ENCODE measurements at regions not wholly inside any gene's neighbourhood (a gene's known extent, or its start where the extent isn't known, plus 50 kb on each side); places are given as distances from the start of the nearest gene placed in this dataset.
"Not testable (repeated sequence)": the region's sequence is repeated elsewhere in the genome, so short reads cannot be mapped to it uniquely, and the experiment has no call there.

DNA sequence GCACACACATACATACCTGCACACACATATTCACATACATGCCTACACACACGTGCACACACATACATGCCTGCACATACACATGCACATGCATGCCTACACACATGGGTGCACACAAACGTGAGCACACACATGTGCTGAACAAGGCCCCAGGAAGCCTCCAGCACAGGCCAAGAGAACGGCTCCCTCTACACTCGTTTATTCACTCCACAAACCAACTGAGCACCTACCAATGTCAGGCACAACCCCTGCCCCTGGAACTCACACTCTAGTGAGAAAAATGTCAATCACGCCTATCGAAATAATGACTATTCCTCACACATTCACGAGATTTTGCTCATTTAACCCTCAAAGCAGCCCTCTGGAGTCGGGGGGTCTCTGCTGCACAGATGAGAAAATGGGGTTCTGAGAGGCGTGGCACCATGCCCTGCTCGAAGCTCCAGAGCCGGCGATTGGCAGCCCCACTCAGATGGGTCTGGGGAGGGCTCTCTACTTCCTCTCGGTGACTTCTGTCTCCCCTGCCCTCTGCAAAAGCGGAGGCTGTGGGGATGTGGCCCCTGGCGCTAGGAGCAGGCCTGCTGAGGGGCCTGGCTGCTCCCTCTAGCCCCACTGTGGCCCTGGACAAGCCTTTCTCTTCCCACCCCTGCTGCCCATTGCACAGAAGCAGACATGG is 90.2 kb upstream of the RUNX3 start:
- Mint-ChIP-seq H3K27ac (no peak overlapping the region), H3K36me3 (ENCODE audit: insufficient read depth in 2 of 2) (no peaks in the 10 kb centered on the region), H3K4me3 (peak overlapping the region; percentile 53 to 81), H3K27me3 (ENCODE audit: low read depth) (no peaks in the 10 kb centered on the region), H3K4me1 (ENCODE audit: low read depth) (peaks cover 50% of the 10 kb centered on the region), H3K9me3 (no peaks in the 10 kb centered on the region)
- DNase-seq (no peak), ATAC-seq (replicated peaks in 1 of 2) (no peak)

DNA sequence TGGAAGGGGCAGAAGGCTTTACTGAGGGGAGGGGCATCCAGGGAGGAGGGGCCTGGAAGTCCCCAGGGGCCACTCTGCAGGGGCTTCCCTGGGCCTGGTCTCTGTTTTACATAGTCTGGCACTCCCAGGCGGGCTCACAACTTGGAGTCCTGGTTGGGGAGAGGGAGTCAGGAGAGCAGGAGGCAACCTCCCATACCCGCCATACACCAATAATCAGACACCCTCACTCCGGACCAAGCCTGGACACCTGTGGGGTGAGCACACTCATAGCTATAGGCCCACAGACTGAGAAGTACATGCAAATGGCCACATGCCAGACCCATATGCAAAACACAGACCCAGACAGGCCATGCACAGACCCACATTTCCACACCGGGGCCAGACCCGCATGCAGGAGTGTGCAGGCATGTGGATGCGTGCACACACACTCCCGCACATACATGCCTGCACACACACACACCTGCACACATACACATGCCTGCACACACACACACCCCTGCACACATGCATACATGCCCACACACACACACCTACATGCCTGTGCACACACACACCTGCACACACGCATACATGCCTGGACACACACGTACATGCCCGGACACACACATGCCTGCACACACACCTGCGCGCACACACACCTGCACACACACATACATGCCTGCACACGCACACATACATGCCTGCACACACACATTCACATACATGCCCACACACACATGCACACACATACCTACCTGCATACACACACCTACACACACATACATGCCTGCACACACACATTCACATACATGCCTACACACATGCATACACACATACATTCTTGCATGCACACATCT is 89.5 kb upstream of the RUNX3 start:
- peak in 1 of 2 donors; percentile 56 for DNase-seq

GRCh38 chr1:25018943-25019336 is 88.9 kb upstream of the RUNX3 start:
- H3K9me3 Mint-ChIP-seq, result no peaks in the 10 kb centered on the region
- no peak for DNase-seq
- no peak for ATAC-seq (replicated peaks in 1 of 2)
- peak overlapping the region; percentile 89 for H3K27ac Mint-ChIP-seq
- no peaks in the 10 kb centered on the region for H3K27me3 Mint-ChIP-seq (ENCODE audit: low read depth)
- H3K4me1 Mint-ChIP-seq (ENCODE audit: low read depth), result peaks cover 50% of the 10 kb centered on the region
- H3K36me3 Mint-ChIP-seq (ENCODE audit: insufficient read depth in 2 of 2), result no peaks in the 10 kb centered on the region
- peak overlapping the region; percentile 42 to 81 for H3K4me3 Mint-ChIP-seq

More for the DNA sequence above, 89.5 kb upstream of the RUNX3 start:
- Mint-ChIP-seq H3K27ac (peak overlapping the region; percentile 89), H3K4me1 (ENCODE audit: low read depth) (peaks cover 50% of the 10 kb centered on the region), H3K9me3 (no peaks in the 10 kb centered on the region), H3K27me3 (ENCODE audit: low read depth) (no peaks in the 10 kb centered on the region), H3K4me3 (peak overlapping the region; percentile 48 to 81), H3K36me3 (ENCODE audit: insufficient read depth in 2 of 2) (no peaks in the 10 kb centered on the region)
- ATAC-seq (replicated peaks in 1 of 2), result no peak

GRCh38 chr1:25018110-25018735 is 88.1 kb upstream of the RUNX3 start:
- Mint-ChIP-seq H3K36me3 (ENCODE audit: insufficient read depth in 2 of 2) (no peaks in the 10 kb centered on the region), H3K9me3 (no peaks in the 10 kb centered on the region), H3K27me3 (ENCODE audit: low read depth) (no peaks in the 10 kb centered on the region), H3K27ac (peak overlapping the region; percentile 89), H3K4me3 (peak overlapping the region in 1 of 2 donors; percentile 81), H3K4me1 (ENCODE audit: low read depth) (peaks cover 52% of the 10 kb centered on the region)
- ATAC-seq (replicated peaks in 1 of 2) (no peak), DNase-seq (no peak)

- peak in 1 of 2 donors; percentile 37 for ATAC-seq (replicated peaks in 1 of 2)
- Mint-ChIP-seq H3K27ac (peak overlapping the region; percentile 89), H3K9me3 (no peaks in the 10 kb centered on the region), H3K4me3 (peak overlapping the region in 1 of 2 donors; percentile 81), H3K36me3 (ENCODE audit: insufficient read depth in 2 of 2) (no peaks in the 10 kb centered on the region), H3K27me3 (ENCODE audit: low read depth) (no peaks in the 10 kb centered on the region), H3K4me1 (ENCODE audit: low read depth) (peaks cover 58% of the 10 kb centered on the region)
- no peak for DNase-seq
Measured at GRCh38 chr1:25017436-25018109, 87.5 kb upstream of the RUNX3 start.

GRCh38 chr1:25012966-25013962 is 83.2 kb upstream of the RUNX3 start:
- Mint-ChIP-seq H3K27ac (no peak overlapping the region), H3K36me3 (ENCODE audit: insufficient read depth in 2 of 2) (peaks cover 1 to 3% of the 10 kb centered on the region in 2 donors), H3K9me3 (peaks cover 2% of the 10 kb centered on the region in 2 donors), H3K4me1 (ENCODE audit: low read depth) (peaks cover 52% of the 10 kb centered on the region), H3K27me3 (ENCODE audit: low read depth) (no peaks in the 10 kb centered on the region), H3K4me3 (no peak overlapping the region)
- DNase-seq, result no peak
- no peak for ATAC-seq (replicated peaks in 1 of 2)

GRCh38 chr1:25011943-25012638 is 82.0 kb upstream of the RUNX3 start:
- Mint-ChIP-seq H3K27me3 (ENCODE audit: low read depth) (no peaks in the 10 kb centered on the region), H3K9me3 (peaks cover 2% of the 10 kb centered on the region in 2 donors), H3K4me3 (peak overlapping the region; percentile 6 to 41), H3K36me3 (ENCODE audit: insufficient read depth in 2 of 2) (peaks cover 1 to 3% of the 10 kb centered on the region in 2 donors), H3K4me1 (ENCODE audit: low read depth) (peaks cover 52% of the 10 kb centered on the region), H3K27ac (peak overlapping the region; percentile 6)
- DNase-seq (no peak), ATAC-seq (replicated peaks in 1 of 2) (peak; percentile 54 to 64)

DNA sequence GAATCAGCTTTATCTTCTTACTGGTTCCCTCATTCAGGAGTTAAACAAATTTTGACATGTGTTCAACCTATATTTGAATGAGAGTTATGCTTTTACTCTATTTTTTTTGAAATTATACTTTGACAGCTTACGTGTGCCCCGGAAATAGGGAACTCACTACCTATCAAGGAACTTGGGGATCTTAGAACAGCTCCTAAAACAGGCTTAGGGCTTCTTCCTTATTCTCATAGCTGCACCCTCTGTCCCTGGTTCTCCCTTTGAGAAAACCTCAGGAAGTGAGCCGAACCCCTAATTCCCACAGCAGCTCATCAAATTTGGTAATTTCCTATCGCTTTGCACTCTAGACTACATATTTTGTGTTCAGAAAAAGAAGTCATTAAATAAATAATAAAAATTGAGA is 81.2 kb upstream of the RUNX3 start:
- Mint-ChIP-seq H3K36me3 (ENCODE audit: insufficient read depth in 2 of 2) (peaks cover 1 to 3% of the 10 kb centered on the region in 2 donors), H3K27ac (no peak overlapping the region), H3K4me3 (no peak overlapping the region), H3K4me1 (ENCODE audit: low read depth) (peaks cover 58% of the 10 kb centered on the region), H3K27me3 (ENCODE audit: low read depth) (peaks cover 5% of the 10 kb centered on the region), H3K9me3 (peaks cover 2% of the 10 kb centered on the region in 2 donors)
- ATAC-seq (replicated peaks in 1 of 2) (no peak), DNase-seq (no peak)

DNA sequence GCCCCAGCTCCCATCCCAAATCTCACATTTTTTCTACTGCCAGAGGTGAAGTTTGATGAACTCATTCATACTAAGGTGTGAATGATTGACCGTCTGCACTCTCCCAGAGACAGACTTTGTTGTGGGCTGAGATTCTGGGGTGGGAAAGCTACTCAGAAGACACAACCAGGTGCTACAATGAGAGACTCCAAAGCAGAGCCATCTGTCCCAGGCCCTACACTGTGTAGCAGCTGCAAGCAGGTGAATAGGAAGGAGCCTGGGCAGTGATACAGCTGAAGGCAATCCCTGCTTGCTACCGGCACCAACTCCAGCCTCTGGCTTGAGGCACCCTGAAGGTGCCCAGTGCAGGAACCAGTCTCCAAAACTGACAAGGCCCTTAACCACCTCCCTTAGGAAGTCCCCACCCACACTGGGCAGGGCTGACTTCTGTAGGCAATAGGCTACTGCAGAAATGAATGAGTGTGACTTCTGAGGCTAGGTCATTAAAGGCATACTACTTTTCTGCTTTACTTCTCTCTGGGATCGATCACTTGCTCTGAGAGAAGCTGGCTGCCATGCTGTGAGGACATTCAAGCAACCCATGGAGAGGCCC is 79.7 kb upstream of the RUNX3 start:
- Mint-ChIP-seq H3K27me3 (ENCODE audit: low read depth) (peaks cover 5% of the 10 kb centered on the region), H3K9me3 (peaks cover 2% of the 10 kb centered on the region in 2 donors), H3K4me1 (ENCODE audit: low read depth) (peaks cover 71% of the 10 kb centered on the region), H3K36me3 (ENCODE audit: insufficient read depth in 2 of 2) (peaks cover 1 to 3% of the 10 kb centered on the region in 2 donors), H3K4me3 (peak overlapping the region; percentile 21 to 47), H3K27ac (no peak overlapping the region)
- DNase-seq (peak; percentile 71 to 75), ATAC-seq (replicated peaks in 1 of 2) (peak; percentile 91 to 93)

GRCh38 chr1:25008192-25008485 is 78.1 kb upstream of the RUNX3 start:
- Mint-ChIP-seq H3K27ac (no peak overlapping the region), H3K36me3 (ENCODE audit: insufficient read depth in 2 of 2) (peaks cover 1 to 3% of the 10 kb centered on the region in 2 donors), H3K4me1 (ENCODE audit: low read depth) (peaks cover 85% of the 10 kb centered on the region), H3K9me3 (peaks cover 2% of the 10 kb centered on the region in 2 donors), H3K4me3 (peak overlapping the region in 1 of 2 donors; percentile 20), H3K27me3 (ENCODE audit: low read depth) (peaks cover 5% of the 10 kb centered on the region)
- DNase-seq (no peak), ATAC-seq (replicated peaks in 1 of 2) (no peak)

- peak overlapping the region; percentile 2 to 20 for H3K4me3 Mint-ChIP-seq
- not testable (repeated sequence) for H3K27me3 Mint-ChIP-seq (ENCODE audit: low read depth); H3K9me3 Mint-ChIP-seq; H3K27ac Mint-ChIP-seq; H3K36me3 Mint-ChIP-seq (ENCODE audit: insufficient read depth in 2 of 2); ATAC-seq (replicated peaks in 1 of 2); DNase-seq
- peaks cover 85% of the 10 kb centered on the region for H3K4me1 Mint-ChIP-seq (ENCODE audit: low read depth)
Measured at GRCh38 chr1:25007390-25008191, 77.5 kb upstream of the RUNX3 start.
